ENCODE measurements at regions not wholly inside any gene's neighbourhood (a gene's known extent, or its start where the extent isn't known, plus 50 kb on each side); places are given as distances from the start of the nearest gene placed in this dataset.

- TF ChIP-seq CTCF (IDR thresholded peaks at IDR 0.05) (no peak), POLR2A (IDR thresholded peaks at IDR 0.05) (no peak)
Observed at GRCh38 chr20:57788936-57789613, 79.3 kb upstream of the PMEPA1 start.

Data from esophagus squamous epithelium (tissue), 4 donors.